H1 (cell line): ENCODE measurements at regions not wholly inside any gene's neighbourhood (a gene's known extent, or its start where the extent isn't known, plus 50 kb on each side); places are given as distances from the start of the nearest gene placed in this dataset.

Source experiments
- CHD1 ChIP-seq: IDR thresholded peaks from 2 replicates; pipeline ENCODE4 v1.6.1; 2012; ENCODE audit warnings: low read depth, low read length, improper control_type of control experiment
- EGR1 ChIP-seq: IDR thresholded peaks from 2 replicates; pipeline ENCODE4 v1.6.1; 2011; ENCODE audit warnings: low read depth, low read length, borderline replicate concordance
- JUN ChIP-seq: IDR thresholded peaks from 2 replicates; pipeline ENCODE4 v1.6.1; 2011; ENCODE audit warnings: low read depth, mild to moderate bottlenecking, improper control_type of control experiment, low read length
- KDM4A ChIP-seq: IDR thresholded peaks from one replicate; pipeline ENCODE4 v1.7.1; 2012; ENCODE audit warnings: low read depth, mild to moderate bottlenecking, moderate library complexity, low read length, inconsistent platforms; ENCODE audit not compliant: severe bottlenecking
- RNF2 ChIP-seq: fragments of 200-900, 300-1000 bp; sonication (generic); IDR thresholded peaks from 2 replicates; pipeline ENCODE4 v1.7.1; 2016; ENCODE audit warnings: borderline replicate concordance, low read depth, mild to moderate bottlenecking, antibody characterized with exemption, low read length; ENCODE audit not compliant: poor library complexity, severe bottlenecking; ENCODE audit errors: missing control alignments
- SIX5 ChIP-seq: IDR thresholded peaks from 2 replicates; pipeline ENCODE4 v1.6.1; 2011; ENCODE audit warnings: mild to moderate bottlenecking, low read depth, low read length
- USF2 ChIP-seq: IDR thresholded peaks from 2 replicates; pipeline ENCODE4 v1.6.1; 2011; ENCODE audit warnings: low read length, improper control_type of control experiment
- TF ChIP-seq, protein P1 (sequence below): IDR thresholded peaks from 2 replicates; pipeline ENCODE4 v1.6.1; 2012; ENCODE audit warnings: inconsistent platforms

DNA sequence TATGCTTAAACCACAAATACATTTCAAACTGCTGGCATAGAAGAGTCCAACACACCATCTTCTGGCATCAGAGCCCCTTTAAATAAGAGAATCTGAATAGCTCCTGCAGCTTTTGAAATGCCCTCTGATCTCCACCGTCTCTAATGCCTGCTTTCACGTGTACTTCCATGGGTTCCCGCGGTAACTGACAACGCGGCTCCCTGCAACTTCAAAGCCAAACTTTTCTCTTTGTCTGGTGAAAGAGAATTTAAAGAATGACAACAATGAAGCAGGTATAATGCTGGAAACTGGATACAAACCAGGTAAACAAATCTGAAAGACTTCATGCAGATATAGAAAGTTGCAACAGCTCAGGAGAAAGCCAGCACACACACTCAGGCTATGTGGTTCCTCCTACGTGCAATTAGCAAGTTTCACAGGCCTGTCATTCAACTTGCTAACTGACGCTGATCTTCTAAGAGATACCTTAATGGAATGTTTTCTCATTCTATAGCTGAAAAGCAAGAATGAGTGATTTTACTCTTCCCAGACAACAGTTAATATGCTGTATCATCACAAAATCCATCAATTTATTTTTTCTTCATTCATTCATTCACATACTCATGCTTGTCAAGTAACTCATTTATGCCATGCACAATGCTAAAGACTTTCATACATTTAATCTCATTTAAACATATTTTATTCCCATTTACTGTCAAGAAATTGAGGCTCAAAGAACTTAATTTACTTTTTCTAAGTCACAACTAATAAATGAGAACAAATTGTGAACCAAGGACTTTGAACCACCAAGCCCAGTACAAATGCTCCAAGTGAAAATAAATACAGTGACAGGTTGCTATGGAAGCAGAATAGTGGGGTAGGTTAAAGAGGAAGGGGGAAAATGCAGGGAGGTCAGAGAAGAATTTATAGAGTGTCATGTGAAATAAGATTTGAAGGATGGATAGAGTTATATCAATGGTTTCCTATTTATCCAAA is 202.7 kb upstream of the SNX7 start (continued):
- TF ChIP-seq JUN (no peak), KDM4A (no peak), CHD1 (no peak), USF2 (no peak), EGR1 (no peak), SIX5 (no peak), RNF2 (no peak)
- TF ChIP-seq, protein P1, sequence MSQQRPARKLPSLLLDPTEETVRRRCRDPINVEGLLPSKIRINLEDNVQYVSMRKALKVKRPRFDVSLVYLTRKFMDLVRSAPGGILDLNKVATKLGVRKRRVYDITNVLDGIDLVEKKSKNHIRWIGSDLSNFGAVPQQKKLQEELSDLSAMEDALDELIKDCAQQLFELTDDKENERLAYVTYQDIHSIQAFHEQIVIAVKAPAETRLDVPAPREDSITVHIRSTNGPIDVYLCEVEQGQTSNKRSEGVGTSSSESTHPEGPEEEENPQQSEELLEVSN: peak; percentile 59
